AG04450 (cell line): ENCODE measurements at regions not wholly inside any gene's neighbourhood (a gene's known extent, or its start where the extent isn't known, plus 50 kb on each side); places are given as distances from the start of the nearest gene placed in this dataset.

ENCODE experiments used
- CTCF ChIA-PET: fragments of 300-600, 350-600 bp; formaldehyde crosslinking; extraction: SDS; loops from one replicate; lab custom pipeline; 2022; ENCODE audit warnings: antibody characterized with exemption, inconsistent platforms; lab: Charles Lee
- POLR2A ChIA-PET: fragments of 350-600 bp; formaldehyde crosslinking; extraction: SDS; loops from one replicate; lab custom pipeline; 2021; ENCODE audit warnings: antibody characterized with exemption, inconsistent platforms; lab: Yijun Ruan, JAX
- DNase-seq: peaks from one replicate; pipeline ENCODE4 v3.0.0-alpha.2; 2011; ENCODE audit warnings: low read depth, low spot score
- H3K27ac ChIP-seq: one replicate; pipeline ENCODE4 v1.5.1; 2012; ENCODE audit warnings: low read depth, low read length, control low read depth
- H3K27me3 ChIP-seq: one replicate; pipeline ENCODE4 v1.6.0; 2012; ENCODE audit warnings: low read length; ENCODE audit not compliant: control insufficient read depth, insufficient read depth
- H3K4me3 ChIP-seq: 2 replicates; pipeline ENCODE4 v1.5.1; 2011; ENCODE audit warnings: mild to moderate bottlenecking, low read depth, low read length, control low read depth
- H3K9me3 ChIP-seq: 2 replicates; pipeline ENCODE4 v1.5.1; 2012; ENCODE audit warnings: low read length; ENCODE audit not compliant: control insufficient read depth, insufficient read depth
- TF ChIP-seq, protein P1 (sequence below): IDR thresholded peaks from 2 replicates; pipeline ENCODE4 v1.5.1; 2011; ENCODE audit warnings: low read depth, low read length, control low read depth, inconsistent platforms

DNA sequence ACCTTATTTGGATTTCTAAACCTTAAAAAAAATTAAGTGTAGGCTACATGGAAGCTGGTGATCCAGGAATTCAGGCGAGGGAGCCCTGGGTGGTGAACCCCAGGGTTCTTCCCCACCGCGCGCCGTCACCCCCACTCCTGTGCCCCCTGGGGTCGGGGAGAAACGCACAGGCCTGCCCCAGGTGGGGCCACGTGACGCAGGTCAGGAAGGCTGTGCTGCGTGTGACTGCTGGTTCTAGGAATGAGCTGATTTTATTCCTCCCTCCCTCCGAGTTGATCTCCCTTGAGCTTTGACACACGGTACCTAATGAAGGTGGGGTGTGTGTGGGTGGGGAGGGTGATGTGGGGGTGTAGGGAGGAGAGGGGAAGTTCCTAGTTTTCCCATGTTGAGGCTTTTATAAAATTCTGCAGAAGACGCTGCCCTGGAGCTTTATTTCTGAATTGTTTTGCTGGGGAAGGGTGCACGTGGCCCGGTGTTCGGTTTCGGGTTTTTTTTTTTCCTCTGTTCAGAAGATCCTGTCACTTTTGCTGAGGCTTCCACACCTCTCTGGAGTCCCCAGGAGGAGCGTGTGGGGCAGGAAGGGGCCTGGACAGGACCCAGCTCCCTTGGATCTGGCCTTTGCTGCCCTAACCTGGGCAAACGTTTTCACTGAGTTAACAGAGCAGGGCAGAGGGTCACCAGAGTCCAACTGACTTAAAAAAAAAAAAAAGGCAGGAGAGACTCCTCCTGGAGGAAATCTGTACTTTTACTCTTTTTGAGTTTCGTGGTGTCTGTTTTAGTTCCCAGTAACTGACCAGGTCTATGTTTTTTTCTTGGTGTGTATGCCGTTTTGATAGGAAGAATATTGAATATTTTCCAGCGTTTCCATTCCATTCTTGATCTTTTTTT lies 55.8 kb upstream of the GSE1 start:
- Histone ChIP-seq H3K27ac (peak overlapping the region; percentile 61), H3K9me3 (no peaks in the 10 kb centered on the region), H3K4me3 (peak overlapping the region; percentile 75), H3K27me3 (no peaks in the 10 kb centered on the region)
- CTCF ChIA-PET: interaction anchor here (0.6 to 1.5 kb wide), 12 partner anchors 33 to 358 kb away, joined by 3 to 8 read pairs (median 3); no protein-coding TSS in a partner anchor
- TF ChIP-seq, protein P1, sequence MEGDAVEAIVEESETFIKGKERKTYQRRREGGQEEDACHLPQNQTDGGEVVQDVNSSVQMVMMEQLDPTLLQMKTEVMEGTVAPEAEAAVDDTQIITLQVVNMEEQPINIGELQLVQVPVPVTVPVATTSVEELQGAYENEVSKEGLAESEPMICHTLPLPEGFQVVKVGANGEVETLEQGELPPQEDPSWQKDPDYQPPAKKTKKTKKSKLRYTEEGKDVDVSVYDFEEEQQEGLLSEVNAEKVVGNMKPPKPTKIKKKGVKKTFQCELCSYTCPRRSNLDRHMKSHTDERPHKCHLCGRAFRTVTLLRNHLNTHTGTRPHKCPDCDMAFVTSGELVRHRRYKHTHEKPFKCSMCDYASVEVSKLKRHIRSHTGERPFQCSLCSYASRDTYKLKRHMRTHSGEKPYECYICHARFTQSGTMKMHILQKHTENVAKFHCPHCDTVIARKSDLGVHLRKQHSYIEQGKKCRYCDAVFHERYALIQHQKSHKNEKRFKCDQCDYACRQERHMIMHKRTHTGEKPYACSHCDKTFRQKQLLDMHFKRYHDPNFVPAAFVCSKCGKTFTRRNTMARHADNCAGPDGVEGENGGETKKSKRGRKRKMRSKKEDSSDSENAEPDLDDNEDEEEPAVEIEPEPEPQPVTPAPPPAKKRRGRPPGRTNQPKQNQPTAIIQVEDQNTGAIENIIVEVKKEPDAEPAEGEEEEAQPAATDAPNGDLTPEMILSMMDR: 0 out of 2 replicates have a peak, but pooled peaks have one; percentile 15
- POLR2A ChIA-PET: interaction anchor here (0.6 to 1.2 kb wide), 5 partner anchors 13 to 143 kb away, joined by 4 to 8 read pairs (median 5); no protein-coding TSS in a partner anchor
- DNase-seq: no peak

DNA sequence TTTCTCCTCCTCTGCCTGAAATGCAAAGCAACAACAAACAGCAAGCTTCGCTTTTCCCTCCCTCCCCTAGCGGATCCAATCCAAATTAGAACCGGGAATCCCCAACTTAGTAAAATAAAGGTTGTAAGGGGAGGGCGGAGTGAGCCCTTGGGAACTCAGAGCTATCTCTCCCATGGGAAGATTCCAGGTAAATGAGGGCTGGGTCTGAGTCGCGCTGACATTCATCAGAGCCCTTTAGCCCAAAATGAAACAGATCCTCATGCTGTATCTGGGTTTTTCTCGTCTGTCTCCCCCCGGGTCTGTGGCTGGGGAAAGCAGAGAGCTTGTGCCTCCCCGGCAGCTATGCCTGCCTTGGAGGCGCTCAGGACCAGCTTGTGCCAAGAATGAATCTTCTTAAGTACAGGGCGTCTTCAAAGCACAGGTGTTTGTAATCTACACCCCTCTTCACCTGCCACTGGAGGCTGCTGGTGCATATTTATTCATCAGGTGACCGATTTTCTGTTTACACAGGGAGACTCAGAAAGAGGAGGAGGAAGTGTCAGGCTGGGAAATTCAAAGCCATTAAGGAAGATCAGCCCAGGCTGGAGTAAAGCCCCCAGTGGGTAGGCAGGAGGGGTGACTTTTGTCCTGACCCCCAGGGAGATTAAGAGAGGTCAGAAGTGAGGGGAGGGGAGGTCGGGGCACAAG lies 55.0 kb upstream of the GSE1 start:
- ChIA-PET POLR2A (interaction anchor here (0.6 kb wide), 1 partner anchor 52 kb away, joined by 5 read pairs; no protein-coding TSS in a partner anchor), CTCF (interaction anchor here (0.6 to 1.5 kb wide), 8 partner anchors 34 to 306 kb away, joined by 3 to 8 read pairs (median 3); no protein-coding TSS in a partner anchor)
- H3K27ac ChIP-seq: peak overlapping the region; percentile 11
- no peak for DNase-seq
- H3K4me3 ChIP-seq: peak overlapping the region; percentile 75
- H3K27me3 ChIP-seq: no peaks in the 10 kb centered on the region
- no peaks in the 10 kb centered on the region for H3K9me3 ChIP-seq
- TF ChIP-seq, protein P1: no peak

DNA sequence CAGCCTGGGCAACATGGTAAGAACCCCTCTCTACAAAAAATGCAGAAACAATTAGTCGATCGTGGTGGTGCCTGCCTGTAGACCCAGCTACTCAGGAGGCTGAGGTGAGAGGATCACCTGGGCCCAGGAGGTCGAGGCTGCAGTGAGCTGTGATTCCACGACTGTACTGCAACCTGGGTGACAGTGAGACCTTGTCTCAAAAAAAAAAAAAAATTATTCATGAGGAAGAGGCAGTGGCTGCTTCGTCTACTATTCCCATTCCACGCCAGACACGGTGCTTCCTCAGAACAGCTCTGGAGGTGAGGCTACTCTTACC lies 52.2 kb upstream of the GSE1 start:
- H3K27ac ChIP-seq: no peak overlapping the region
- DNase-seq: no peak
- no peaks in the 10 kb centered on the region for H3K27me3 ChIP-seq
- ChIA-PET POLR2A (no interaction called here), CTCF (no interaction called here)
- TF ChIP-seq, protein P1: no peak
- H3K4me3 ChIP-seq: no peak overlapping the region
- no peaks in the 10 kb centered on the region; the same call in 1 of the 2 replicates for H3K9me3 ChIP-seq

DNA sequence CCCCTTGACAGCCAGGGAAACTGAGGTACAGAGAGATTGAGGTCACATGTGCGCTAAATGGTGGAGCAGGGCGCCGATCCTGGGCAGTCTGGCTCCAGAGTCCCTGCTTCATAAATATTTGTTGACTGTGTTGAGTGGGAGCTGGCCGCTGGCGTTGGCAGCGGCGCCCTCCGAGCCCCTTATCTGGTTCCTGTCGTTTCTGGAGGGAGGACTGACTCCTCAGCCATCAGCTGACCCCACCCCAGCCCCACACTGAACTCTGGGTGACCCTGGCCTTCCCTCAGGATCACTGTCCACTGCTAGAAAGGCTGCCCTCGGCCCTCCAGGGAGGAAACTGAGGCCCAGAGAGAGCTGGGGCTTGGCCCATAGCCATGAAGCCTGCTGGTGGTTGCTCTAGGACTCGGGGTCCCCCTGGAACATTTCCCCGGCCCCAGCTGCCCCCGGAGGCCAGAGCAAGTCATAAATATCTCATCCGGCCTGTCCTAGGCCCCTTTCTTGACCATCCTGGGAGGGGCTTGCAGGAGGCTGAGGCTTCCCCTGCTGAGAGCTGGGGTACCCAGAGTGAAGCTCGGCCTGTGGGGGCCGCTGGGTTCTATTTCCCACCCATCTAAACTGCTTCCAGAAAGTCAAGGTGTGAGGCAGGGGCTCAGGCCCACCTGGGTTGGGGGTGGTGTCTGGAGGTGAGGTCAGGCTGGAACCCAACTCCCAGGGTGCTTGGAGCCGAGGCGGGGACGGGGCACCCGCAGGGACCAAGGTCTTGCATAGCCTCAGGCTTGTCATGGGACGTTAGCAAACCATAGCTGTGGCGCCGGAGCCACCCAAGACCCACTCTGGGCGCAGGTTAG lies 51.7 kb upstream of the GSE1 start:
- TF ChIP-seq, protein P1: no peak
- Histone ChIP-seq H3K9me3 (no peaks in the 10 kb centered on the region; the same call in 1 of the 2 replicates), H3K27me3 (no peaks in the 10 kb centered on the region), H3K4me3 (no peak overlapping the region), H3K27ac (no peak overlapping the region)
- no peak for DNase-seq
- POLR2A ChIA-PET: no interaction called here
- CTCF ChIA-PET: no interaction called here
